Suprapubic skin (tissue), 4 donors: ENCODE measurements at regions not wholly inside any gene's neighbourhood (a gene's known extent, or its start where the extent isn't known, plus 50 kb on each side); places are given as distances from the start of the nearest gene placed in this dataset.

Experiments
- CTCF ChIP-seq, 2 donors: fragments of 200-600 bp in 1 of 2; fragments of 450-650 bp in 1 of 2; sonication (generic) in 1 of 2; IDR thresholded peaks; one replicate each; pipeline ENCODE4 v1.5.1; 2016 to 2019; ENCODE audit warnings: antibody characterized with exemption in 2 of 2, mild to moderate bottlenecking in 1 of 2, moderate library complexity in 1 of 2
- EP300 ChIP-seq: sonication (generic); formaldehyde crosslinking; IDR thresholded peaks from one replicate; pipeline ENCODE4 v1.6.1; 2017; ENCODE audit warnings: antibody characterized with exemption
- POLR2A ChIP-seq, 2 donors: fragments of 450-650 bp; IDR thresholded peaks; one replicate each; pipeline ENCODE4 v1.6.1; 2017; ENCODE audit warnings: antibody characterized with exemption in 2 of 2, mild to moderate bottlenecking in 2 of 2, moderate library complexity in 2 of 2
- POLR2AphosphoS5 ChIP-seq, 3 donors: sonication (generic); formaldehyde crosslinking; IDR thresholded peaks; one replicate each; pipeline ENCODE4 v1.6.1; 2017; ENCODE audit warnings: antibody characterized with exemption in 3 of 3

- TF ChIP-seq CTCF (IDR thresholded peaks at IDR 0.05) (no peak), POLR2A (IDR thresholded peaks at IDR 0.05) (no peak), POLR2AphosphoS5 (IDR thresholded peaks at IDR 0.05) (no peak), EP300 (no peak)
Observed at GRCh38 chr20:54940522-54940921, 465.1 kb downstream of the DOK5 start.
